ENCODE measurements at regions not wholly inside any gene's neighbourhood (a gene's known extent, or its start where the extent isn't known, plus 50 kb on each side); places are given as distances from the start of the nearest gene placed in this dataset.

- DNase-seq, result no peak
- H3K27ac ChIP-seq, result no peak overlapping the region
- no peaks in the 10 kb centered on the region for H3K36me3 ChIP-seq
- H3K4me3 ChIP-seq, result no peak overlapping the region
- H3K9me3 ChIP-seq, result no peaks in the 10 kb centered on the region
- H3K4me1 ChIP-seq, result no peaks in the 10 kb centered on the region
- no peaks in the 10 kb centered on the region for H3K27me3 ChIP-seq (replicated peaks in 1 of 7)
- TF ChIP-seq POLR2AphosphoS5 (IDR thresholded peaks at IDR 0.05), result no peak
- no peak for TF ChIP-seq CTCF (IDR thresholded peaks at IDR 0.05 in 8 of 11, conservative IDR thresholded peaks at IDR 0.05 in 3 of 11)
- TF ChIP-seq POLR2A (IDR thresholded peaks at IDR 0.05), result no peak
- intact Hi-C loops (cut with DNase I; ENCODE audit: low total_unique reads), result no loop called here
- WGBS, 5 donors, result 65 to 97% (median 82%) methylated on average over 4 of the region's 4 CpGs
Measured at GRCh38 chr14:44612002-44612401, 104.9 kb upstream of the FSCB start.

GRCh38 chr14:44609876-44610510 is 102.9 kb upstream of the FSCB start:
- Histone ChIP-seq H3K9me3 (no peaks in the 10 kb centered on the region), H3K27ac (no peak overlapping the region), H3K36me3 (no peaks in the 10 kb centered on the region), H3K4me3 (no peak overlapping the region), H3K27me3 (replicated peaks in 1 of 7) (no peaks in the 10 kb centered on the region), H3K4me1 (no peaks in the 10 kb centered on the region)
- WGBS, 5 donors, result 68 to 82% (median 76%) methylated on average over 5 of the region's 5 CpGs
- DNase-seq, result no peak
- intact Hi-C loops (cut with DNase I; ENCODE audit: low total_unique reads), result no loop called here
- no peak for TF ChIP-seq CTCF (IDR thresholded peaks at IDR 0.05 in 8 of 11, conservative IDR thresholded peaks at IDR 0.05 in 3 of 11)
- TF ChIP-seq POLR2AphosphoS5 (IDR thresholded peaks at IDR 0.05), result no peak

GRCh38 chr14:44609201-44609600 is 102.1 kb upstream of the FSCB start:
- 79 to 91% (median 89%) methylated on average over 1 of the region's 1 CpG for WGBS, 5 donors
- no peaks in the 10 kb centered on the region for H3K36me3 ChIP-seq
- H3K4me3 ChIP-seq, result no peak overlapping the region
- TF ChIP-seq CTCF (IDR thresholded peaks at IDR 0.05 in 8 of 11, conservative IDR thresholded peaks at IDR 0.05 in 3 of 11) (no peak), POLR2AphosphoS5 (IDR thresholded peaks at IDR 0.05) (no peak), POLR2A (IDR thresholded peaks at IDR 0.05) (no peak)
- no peaks in the 10 kb centered on the region for H3K27me3 ChIP-seq (replicated peaks in 1 of 7)
- no peaks in the 10 kb centered on the region for H3K9me3 ChIP-seq
- DNase-seq, result no peak
- no peaks in the 10 kb centered on the region for H3K4me1 ChIP-seq
- intact Hi-C loops (cut with DNase I; ENCODE audit: low total_unique reads), result no loop called here
- H3K27ac ChIP-seq, result no peak overlapping the region

- intact Hi-C loops (cut with DNase I; ENCODE audit: low total_unique reads), result no loop called here
- no peak for DNase-seq
- 92 to 100% (median 97%) methylated on average over 1 of the region's 1 CpG for WGBS, 5 donors
- no peaks in the 10 kb centered on the region for H3K4me1 ChIP-seq
- TF ChIP-seq CTCF (IDR thresholded peaks at IDR 0.05 in 8 of 11, conservative IDR thresholded peaks at IDR 0.05 in 3 of 11), result no peak
- no peaks in the 10 kb centered on the region for H3K27me3 ChIP-seq (replicated peaks in 1 of 7)
- peaks cover 0 to under 1% (median 0%) of the 10 kb centered on the region in 8 donors for H3K9me3 ChIP-seq
- no peaks in the 10 kb centered on the region for H3K36me3 ChIP-seq
- H3K27ac ChIP-seq, result no peak overlapping the region
- no peak overlapping the region for H3K4me3 ChIP-seq
Measured at GRCh38 chr14:44607701-44608100, 100.6 kb upstream of the FSCB start.
